Fibroblast of villous mesenchyme (primary cell): ENCODE measurements at regions not wholly inside any gene's neighbourhood (a gene's known extent, or its start where the extent isn't known, plus 50 kb on each side); places are given as distances from the start of the nearest gene placed in this dataset.

Source experiments
- DNase-seq: peaks from one replicate; pipeline ENCODE4 v3.0.0-alpha.2; 2010; ENCODE audit warnings: low read depth
- H3K4me3 ChIP-seq: 2 replicates; pipeline ENCODE4 v1.5.1; 2011; ENCODE audit warnings: low read depth, mild to moderate bottlenecking, low read length
- TF ChIP-seq, protein P1 (sequence below): IDR thresholded peaks from 2 replicates; pipeline ENCODE4 v1.5.1; 2012; ENCODE audit warnings: low read depth, mild to moderate bottlenecking, low read length; ENCODE audit not compliant: insufficient read depth

DNA sequence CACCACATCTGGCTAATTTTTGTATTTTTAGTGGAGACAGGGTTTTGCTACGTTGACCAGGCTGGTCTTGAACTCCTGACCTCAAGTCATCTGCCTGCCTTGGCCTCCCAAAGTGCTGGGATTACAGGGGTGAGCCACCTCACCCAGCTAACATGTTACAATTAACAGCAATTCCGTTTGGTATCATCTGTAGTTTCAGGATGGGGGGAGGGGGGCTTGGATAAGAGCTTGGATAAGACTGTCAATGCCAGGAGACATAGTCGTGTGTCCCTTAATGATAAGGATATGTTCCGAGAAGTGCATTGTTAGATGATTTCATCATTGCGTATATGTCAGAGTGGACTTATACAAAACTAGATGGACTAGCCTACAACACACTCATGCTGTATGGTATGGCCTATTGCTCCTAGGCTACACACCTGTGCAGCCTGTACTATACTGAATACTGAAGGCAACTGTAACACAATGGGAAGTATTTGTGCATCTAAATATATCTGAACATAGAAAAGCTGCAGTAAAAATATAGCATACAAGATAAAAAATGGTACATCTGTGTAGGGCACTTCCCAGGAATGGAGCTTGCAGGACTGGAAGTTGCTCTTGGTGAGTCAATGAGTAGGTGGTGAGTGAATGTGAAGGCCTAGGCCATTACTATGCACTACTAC, 103.9 kb upstream of the TNS3 start:
- no peak overlapping the region for H3K4me3 ChIP-seq
- TF ChIP-seq, protein P1, sequence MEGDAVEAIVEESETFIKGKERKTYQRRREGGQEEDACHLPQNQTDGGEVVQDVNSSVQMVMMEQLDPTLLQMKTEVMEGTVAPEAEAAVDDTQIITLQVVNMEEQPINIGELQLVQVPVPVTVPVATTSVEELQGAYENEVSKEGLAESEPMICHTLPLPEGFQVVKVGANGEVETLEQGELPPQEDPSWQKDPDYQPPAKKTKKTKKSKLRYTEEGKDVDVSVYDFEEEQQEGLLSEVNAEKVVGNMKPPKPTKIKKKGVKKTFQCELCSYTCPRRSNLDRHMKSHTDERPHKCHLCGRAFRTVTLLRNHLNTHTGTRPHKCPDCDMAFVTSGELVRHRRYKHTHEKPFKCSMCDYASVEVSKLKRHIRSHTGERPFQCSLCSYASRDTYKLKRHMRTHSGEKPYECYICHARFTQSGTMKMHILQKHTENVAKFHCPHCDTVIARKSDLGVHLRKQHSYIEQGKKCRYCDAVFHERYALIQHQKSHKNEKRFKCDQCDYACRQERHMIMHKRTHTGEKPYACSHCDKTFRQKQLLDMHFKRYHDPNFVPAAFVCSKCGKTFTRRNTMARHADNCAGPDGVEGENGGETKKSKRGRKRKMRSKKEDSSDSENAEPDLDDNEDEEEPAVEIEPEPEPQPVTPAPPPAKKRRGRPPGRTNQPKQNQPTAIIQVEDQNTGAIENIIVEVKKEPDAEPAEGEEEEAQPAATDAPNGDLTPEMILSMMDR: no peak
- DNase-seq: no peak

DNA sequence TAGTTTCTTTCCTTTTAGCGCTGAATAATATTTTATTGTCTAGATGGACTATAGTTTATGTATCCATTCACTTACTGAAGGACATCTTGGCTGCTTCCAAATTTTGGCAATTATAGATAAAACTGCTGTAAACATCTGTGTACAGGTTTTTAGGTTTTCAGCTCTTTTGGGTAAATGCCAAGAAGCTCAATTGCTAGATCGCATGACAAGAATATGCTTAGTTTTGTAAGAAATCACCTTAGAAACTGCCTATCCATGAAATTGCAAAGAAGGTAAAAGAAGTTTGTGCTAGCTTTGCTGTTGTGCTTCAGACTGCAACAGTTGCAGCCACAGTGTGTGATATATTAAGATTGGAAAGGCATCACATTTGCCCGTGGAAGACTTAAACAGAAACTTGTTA, 103.2 kb upstream of the TNS3 start:
- DNase-seq: no peak
- no peak overlapping the region for H3K4me3 ChIP-seq
- TF ChIP-seq, protein P1: no peak

DNA sequence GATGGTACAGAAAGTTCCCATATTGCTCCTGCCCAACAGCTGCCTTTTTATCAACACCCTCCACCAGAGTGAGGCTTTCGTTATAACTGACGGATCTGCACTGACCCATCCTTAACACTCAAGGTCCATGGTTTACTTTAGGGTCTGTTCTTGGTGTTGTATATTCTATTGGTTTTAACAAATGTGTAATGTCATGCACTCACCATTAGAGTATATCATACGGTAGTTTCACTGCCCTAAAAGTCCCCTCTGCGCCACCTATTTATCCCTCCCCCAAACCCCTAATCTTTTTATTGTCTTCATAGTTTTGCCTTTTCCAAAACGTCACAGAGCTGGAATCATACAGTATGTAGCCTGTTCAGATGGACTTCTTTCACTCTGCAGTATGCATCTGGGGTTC, 102.8 kb upstream of the TNS3 start:
- H3K4me3 ChIP-seq: no peak overlapping the region
- TF ChIP-seq, protein P1: no peak
- no peak for DNase-seq

DNA sequence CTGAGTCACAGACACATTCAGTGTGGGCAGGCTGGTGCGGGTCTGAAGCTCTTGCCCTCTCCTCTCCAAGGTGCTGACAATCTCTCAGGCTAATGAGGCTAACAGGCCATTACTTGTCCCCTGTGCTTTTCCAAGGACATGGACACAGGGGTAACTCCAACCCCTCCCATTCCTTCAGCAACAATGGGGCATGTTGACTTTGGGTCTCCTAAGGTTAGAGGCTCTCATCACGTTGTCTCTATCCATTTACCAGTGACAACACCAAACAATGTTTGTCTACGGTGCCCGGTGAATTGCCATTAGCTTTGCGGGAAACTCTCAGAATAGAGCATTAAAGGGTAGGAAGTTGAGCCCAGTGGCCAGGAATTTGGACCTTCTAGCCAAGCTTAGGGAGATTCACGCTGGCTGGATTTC, 101.6 kb upstream of the TNS3 start:
- no peak for DNase-seq
- TF ChIP-seq, protein P1: no peak
- H3K4me3 ChIP-seq: no peak overlapping the region

DNA sequence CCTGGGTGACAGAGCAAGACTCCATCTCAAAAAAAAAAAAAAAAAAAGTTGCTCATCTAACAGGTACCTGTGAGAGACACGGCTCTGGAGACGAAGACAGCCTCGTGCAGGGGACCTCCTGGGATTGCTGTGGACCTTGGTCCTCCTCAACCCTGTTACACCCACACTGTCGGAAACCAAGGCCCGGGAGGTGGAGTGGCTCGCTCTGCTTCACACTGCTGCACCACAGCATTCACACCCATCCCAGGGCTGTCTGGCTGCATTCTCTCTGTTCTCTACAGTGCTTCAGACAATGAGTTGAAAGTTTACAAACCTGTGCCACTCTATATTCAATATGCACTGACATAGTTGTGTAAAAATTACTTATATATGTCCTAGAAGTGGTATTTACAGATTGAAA, 101.0 kb upstream of the TNS3 start:
- TF ChIP-seq, protein P1: no peak
- H3K4me3 ChIP-seq: no peak overlapping the region
- DNase-seq: no peak

DNA sequence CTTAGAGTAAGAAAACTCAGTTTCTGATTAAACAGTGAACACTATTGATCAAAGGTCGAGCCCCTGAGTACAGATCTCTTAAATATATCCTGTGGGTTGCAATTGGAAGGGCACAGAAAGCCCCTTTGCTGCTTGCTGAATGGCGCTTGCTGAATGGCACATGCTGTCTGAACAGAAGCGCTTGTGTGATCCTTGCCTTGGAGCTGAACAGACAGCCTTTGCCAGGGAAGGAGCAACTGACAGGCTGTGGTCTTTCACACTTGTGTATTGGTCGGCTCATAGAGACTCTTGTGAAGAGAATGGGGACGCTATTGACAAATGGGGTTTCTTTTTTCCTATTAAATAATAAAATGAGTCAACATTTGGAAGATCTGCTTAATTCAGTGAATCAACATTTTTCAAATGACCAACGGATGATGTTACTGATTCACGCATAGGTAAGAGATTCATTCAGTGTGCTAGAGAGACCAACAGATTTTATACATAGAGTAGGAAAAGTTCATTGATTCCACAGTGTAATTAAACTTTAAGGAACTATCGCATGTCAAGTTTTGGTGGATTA, 99.4 kb upstream of the TNS3 start:
- no peak overlapping the region for H3K4me3 ChIP-seq
- TF ChIP-seq, protein P1: no peak
- no peak for DNase-seq
